ENCODE measurements at regions not wholly inside any gene's neighbourhood (a gene's known extent, or its start where the extent isn't known, plus 50 kb on each side); places are given as distances from the start of the nearest gene placed in this dataset.

DNA sequence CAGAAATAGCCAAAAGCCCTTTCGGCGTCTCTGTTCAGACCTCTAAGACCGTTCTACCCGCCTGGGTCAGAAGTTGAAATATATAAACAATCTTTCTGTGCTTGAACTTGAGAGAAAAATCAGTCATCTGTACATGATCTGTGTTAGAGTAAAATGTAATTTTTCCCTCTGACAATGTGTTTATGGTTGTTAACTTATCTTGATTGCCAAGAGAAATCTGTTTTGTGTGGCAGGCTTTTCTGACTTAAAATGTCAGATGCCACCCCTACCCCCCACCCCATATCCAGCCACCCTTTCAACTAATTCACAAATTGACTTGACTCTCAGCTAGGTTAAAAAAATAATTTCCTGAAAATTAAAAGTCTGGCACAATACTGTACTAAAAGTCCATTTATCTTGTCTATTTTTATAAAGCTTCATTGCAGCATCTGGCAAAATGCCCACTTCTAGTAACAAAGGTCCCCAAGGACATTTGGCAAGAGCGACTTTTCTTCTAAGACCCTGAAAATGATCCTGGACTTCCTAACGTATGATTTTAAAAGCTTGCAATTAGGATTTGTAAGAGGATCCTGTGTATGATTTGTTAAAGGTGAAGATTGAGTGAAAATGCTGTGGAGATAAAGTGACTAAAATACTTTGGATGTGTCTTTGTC is 304.2 kb downstream of the EPHA4 start:
- in situ Hi-C loops (cut with MboI; ENCODE audit: low sequenced_read_pairs) = no loop called here

DNA sequence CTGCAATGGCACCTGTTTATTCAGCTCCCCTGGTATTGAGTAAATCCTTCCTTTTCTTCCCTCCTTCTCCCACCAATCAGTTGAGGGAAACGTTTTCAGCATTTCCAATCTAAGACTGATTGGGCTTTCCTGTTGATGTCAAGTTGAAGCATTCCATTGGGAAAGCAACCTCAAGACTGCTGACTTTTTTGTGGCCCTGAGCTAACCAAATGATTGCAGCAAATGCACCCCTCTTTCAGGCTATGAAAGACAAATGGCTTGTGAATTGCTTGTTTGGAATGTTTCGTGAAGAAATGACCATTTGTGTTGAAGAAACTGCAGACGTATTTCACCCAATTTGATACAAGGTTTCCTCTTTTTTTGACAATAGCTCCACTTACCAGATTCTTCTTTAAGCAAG is 303.5 kb downstream of the EPHA4 start:
- in situ Hi-C loops (cut with MboI; ENCODE audit: low sequenced_read_pairs) = no loop called here

DNA sequence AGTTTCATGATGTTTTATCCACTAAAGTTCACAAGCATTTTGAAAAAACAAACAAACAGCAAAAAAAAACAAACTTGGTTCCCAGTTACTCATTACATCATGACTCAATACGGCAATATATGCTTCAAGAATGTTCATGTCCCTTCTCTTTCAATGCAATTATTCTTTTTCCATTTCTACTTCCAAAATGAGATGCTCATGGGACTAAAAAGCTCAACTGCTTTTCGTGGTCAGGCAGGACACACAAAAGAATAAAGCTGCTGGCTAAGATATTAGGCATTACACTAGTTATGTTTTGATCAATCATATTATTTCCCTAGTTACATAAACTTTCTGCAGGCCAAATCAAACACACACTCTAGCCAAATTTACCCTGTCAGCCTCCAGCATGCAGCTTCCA is 301.3 kb downstream of the EPHA4 start:
- in situ Hi-C loops (cut with MboI; ENCODE audit: low sequenced_read_pairs) = no loop called here

DNA sequence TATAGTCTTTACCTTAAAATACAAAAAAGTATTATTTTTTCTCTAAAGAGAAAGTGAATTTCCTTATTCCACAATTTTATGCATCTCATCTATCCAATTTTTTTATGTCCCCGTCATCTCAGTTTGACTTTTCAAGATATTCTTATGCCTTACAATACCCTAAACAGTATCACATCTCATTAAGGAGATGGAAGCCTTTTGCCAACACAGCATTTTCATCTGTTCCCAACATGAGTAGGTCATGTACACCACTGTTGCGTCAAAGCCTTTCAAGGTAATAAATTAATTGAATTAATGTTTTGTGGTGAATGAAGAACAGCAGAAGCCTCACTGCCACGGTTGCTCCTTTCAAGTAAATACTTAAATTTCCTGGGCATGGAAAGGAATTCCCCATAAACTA is 299.4 kb downstream of the EPHA4 start:
- in situ Hi-C loops (cut with MboI; ENCODE audit: low sequenced_read_pairs) = no loop called here

DNA sequence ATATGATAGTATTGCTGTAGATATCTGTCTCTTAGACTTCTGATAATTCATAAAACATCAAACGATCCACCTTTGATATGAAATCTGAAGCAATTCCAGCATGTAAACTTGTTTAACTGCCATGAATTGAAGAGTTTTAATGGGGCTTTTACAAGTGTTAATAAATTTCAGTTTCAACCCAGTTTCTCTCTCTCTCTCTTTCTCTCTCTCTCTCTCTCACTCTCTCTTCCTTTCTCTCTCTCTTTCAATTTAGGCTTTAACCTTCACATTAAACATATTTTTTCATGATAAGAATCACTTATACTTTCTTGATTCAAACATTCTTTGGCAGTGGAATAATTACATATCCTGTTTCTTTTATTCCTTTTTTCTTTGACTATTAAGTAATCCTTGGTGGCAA is 296.1 kb downstream of the EPHA4 start:
- in situ Hi-C loops (cut with MboI; ENCODE audit: low sequenced_read_pairs) = no loop called here

DNA sequence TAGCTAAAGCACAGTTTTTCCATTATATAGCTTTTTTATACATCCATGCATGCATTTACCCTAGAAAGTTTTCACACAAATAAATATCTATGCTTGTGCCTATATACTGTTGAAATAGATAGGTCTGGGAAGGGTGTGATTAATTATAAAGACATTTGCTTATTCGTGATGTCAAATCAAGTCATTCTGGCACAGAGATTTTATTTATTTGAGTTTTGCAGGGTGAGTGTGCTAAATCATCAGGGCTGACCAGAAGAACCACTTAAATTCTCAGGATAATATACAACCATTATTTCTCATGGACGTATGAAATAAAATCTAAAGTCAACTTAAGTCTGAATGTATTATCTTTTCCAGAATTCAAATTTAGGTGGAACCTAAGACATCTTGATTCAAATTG is 295.5 kb downstream of the EPHA4 start:
- in situ Hi-C loops (cut with MboI; ENCODE audit: low sequenced_read_pairs) = no loop called here

DNA sequence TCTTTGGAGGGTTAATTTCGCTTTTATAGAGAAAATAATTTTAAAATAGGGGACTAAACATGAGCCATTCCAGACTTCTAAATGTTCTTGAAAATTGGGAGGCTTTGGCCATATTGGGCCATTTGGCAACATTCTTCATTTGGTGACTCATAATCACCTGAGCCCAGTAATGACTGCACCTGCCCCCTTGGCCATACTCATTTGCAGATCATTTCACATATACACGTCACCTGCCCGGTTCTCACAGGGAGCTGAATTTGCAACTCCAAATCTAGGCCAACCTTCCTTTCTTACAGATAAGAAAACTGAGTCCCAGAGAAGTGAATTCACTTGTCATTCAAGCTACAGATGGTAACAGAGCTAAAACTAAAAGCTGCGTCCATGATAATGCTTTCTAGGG is 289.7 kb downstream of the EPHA4 start:
- in situ Hi-C loops (cut with MboI; ENCODE audit: low sequenced_read_pairs) = no loop called here

DNA sequence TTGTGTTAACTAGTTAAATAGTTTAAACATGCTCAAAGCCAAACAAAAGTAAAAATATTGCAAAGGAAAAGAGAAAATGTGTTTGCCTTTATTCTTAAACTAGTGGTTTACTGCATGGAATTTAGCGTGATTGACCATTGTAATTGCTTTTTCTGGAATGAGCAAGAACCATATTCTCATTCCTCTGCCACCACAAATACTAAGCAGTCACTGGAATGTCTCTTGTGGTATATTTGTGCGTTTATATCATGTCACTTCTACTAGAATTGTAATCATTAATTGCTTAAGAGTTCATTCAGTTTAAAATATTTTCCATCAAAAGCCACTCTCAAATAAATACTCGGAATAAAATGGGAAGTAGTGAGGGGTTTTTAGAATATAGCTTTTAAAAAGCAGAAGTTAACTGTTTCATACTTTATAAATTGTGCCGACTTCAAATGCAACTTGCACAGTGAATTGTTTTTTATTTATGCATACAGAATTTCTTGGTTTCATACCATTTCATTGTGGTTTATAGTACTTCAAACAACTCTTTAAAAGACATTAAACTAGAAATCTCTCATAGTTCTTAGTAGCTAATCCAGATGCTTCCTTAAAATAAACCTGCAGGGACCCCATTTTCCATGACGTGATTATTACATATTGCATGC is 288.1 kb downstream of the EPHA4 start:
- in situ Hi-C loops (cut with MboI; ENCODE audit: low sequenced_read_pairs) = no loop called here

DNA sequence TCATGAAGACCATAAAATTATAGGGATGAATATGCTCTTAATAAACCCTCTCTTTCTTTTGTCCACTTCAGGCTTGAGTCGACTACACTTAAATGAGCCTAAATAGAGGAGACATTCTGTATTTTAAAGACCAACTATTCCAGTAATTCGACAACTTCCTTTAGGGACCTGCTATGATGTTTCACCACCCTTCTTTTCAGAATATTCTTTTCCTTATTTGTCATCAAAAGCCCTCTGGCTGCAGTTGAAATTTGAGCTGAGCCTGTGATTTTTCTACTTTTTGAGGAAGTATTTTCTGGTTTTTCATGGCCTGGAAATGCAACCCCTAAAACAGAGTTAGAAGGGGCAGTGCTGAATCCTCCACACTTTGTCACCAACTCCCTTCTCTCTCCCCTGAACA is 287.0 kb downstream of the EPHA4 start:
- in situ Hi-C loops (cut with MboI; ENCODE audit: low sequenced_read_pairs) = no loop called here

DNA sequence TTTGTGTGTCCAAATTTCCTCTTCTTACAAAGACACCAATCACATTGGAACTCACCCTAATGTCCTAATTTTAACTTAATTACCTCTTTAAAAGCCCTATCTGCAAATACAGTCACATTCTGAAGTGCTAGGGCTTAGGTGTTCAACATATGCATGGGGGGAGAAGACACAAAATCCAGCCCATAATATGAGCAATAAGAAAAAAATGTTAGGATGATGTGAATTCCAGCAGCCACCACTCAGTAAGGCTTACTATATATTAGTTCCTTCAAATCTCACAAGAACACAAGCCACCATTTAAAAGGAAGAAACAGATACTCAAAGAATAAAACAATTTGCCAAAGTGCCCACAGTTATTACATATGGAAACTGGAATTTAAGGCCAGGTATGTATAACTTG is 285.7 kb downstream of the EPHA4 start:
- in situ Hi-C loops (cut with MboI; ENCODE audit: low sequenced_read_pairs) = no loop called here

DNA sequence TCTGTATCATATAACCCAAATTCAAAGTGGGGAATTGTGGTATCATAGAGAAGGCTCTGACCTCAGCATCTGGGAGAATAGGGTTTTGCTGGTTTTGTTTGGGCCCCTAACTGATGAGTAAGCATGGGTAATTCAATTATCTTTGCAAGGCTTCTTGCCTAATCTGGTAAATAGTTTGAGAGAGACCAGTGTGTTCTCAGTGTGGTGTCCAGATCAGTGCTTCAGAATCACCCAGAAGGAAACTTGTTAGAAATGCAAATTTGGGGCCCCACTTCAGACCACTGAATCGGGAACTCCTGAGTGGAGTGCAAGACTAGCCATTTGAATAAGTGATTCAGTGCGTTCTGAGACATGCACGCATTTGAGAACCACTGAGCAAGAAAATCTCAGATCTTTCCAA is 282.7 kb downstream of the EPHA4 start:
- in situ Hi-C loops (cut with MboI; ENCODE audit: low sequenced_read_pairs) = no loop called here

DNA sequence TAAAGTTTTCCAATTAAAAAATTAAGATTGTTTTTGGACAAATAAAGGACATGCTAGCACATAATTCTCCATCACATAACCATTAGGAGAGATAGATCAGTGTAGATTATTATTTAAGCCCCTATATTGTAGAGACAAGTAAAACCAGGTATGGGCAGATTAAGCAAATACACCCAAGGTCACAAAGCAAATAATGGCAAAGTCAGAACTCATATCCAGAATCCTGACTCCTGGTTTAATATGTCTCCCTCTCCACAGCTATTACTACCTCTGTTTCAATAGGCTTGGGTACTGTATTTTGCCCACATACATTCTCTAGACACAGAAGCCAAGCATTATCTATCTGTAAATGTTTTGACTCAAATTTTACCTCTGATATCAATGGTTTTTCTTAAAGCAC is 282.3 kb downstream of the EPHA4 start:
- in situ Hi-C loops (cut with MboI; ENCODE audit: low sequenced_read_pairs) = no loop called here

DNA sequence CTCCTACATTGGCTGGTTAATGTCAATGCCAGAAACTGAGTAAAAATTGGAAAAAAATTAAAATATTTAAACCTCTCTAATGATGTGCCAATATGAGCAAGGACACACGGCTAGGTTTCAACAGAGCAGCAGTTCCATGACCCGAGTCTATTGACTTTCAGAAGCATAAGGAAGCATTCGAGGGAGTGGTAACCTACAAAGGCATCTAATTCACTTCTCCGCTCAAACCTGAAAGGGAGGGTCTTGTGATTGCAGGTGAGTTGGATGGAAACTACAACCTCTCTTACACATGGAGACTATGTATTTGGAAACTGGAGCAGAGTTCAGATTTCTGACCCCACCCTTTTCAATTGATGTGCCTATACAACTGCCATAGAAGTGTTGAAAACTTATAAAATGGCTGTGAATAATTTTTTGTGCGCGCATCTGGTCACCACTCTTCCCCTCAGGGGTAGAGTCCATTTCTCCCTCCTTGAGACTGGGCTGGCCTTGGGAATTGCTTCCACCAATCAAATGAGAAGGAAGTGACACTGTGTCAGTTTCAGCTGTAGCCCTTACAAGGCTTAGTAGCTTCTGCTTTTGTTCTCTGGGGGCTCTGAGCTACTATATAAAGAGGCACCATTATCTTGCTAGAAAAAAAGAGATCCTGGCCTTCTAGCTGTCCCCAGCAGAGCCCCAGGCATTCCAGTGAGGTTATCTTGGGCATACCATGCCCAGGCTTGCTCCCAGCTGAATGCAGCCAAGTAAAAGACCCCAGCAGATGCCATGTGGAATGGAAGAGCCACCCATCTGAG is 278.0 kb downstream of the EPHA4 start:
- in situ Hi-C loops (cut with MboI; ENCODE audit: low sequenced_read_pairs) = no loop called here

DNA sequence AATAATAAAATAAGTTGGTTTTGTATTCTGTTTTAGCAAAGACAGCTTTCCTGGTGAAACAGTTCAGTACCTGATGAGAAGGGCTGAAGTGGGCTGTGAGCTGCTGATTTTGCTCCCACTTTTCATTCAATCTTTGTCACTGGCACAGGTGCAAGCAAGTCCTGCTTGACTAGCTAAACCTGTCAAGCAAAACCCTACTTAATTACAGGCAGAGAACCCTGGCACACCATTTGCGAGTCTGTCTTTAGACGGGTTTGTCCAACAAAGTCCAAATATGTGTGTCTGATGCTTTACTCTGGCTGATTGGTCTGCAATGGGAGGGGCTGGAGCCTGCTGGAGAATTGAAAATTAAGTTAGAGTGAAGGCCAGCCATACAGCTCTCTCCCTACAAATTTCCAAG is 267.2 kb downstream of the EPHA4 start:
- in situ Hi-C loops (cut with MboI; ENCODE audit: low sequenced_read_pairs) = no loop called here

DNA sequence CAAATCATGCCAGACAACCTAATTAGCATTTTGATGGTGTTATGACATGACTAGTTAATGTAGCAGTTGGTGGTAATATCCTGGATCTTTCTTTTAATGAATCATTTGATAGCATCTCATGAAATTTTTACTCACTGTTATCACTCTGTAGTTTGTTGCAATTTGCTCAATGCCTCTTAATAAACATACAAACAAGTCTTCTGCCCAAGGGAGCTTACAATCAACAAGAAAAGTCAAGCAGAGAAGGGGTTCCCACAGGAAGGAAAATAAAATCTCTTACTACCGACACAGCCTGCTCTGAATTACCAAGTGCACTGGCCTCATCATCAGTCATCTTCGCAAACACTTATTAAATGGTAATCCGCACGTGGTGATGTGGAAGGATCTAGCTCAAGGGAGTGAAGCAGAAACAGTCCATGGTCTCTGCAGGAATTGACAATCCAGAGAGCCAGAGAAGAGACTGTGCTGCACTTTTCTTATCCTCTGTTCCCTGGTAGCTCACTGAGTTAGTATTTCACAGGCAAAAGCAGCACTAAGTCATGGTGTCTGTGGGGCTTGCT is 263.5 kb downstream of the EPHA4 start:
- in situ Hi-C loops (cut with MboI; ENCODE audit: low sequenced_read_pairs) = no loop called here

DNA sequence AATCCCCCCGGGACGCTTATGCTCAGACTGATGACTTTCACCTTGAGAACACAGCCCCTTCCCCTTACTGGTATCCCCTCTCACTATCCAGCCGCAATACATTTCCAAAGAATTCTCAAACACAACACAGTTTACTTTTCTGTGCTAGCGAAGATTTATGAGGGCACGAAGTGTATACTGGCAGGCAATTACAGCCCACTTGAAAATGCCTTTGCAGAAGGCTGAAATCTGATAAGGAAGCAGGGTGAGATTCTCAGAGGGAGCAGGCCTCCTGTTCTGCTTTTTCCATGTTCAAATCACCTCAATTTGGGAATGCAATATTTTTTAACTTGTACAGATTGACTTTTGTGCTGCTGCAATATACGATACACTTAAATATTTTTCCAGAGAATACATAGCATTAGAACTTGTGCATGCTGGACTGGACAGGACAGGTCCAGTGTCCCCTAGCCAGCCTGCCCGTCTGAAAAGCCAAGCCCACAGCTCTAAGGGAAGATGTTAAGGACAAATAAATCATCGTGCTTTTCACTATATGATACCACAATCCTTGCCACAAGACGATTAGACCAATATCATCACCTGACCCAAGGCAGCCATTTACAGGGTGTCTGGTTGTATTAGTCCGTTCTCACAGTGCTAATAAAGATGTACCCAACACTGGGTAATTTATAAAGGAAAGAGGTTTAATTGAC is 262.1 kb downstream of the EPHA4 start:
- in situ Hi-C loops (cut with MboI; ENCODE audit: low sequenced_read_pairs) = no loop called here

DNA sequence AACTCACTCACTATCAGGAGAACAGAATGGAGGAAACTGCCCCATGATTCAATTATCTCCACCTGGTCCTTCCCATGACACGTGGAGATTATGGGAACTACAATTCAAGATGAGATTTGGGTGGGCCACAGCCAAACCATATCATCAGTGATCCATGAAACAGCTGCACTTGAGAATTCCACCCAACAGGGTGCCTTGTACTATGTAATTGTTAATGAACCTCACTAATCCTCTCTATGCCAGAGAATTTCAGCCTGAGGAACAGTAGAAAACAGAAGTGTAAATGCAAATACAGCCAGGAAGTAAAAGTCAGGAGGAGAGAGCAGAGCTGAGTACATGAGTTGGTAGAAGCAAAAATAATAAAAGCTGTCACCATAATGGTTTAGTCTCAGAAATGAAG is 261.4 kb downstream of the EPHA4 start:
- in situ Hi-C loops (cut with MboI; ENCODE audit: low sequenced_read_pairs) = no loop called here

DNA sequence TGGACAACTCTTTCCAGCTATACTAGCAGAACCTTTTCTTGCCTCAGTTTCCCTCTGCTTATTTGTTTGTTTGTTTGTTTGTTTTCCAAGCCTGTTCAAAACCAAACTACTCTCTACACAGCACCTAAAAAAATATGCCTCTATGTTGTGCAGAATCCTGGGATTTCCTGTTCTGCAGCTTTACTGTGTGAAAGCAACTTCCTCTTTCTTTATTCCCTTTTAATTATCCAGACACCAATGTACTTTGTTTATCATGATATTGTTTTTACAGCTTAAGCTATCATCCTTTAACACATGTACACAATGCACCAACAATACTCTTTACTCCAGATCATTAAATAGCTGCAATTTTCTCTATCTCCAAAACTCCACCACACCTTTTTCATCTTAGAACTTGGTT is 259.5 kb downstream of the EPHA4 start:
- in situ Hi-C loops (cut with MboI; ENCODE audit: low sequenced_read_pairs) = no loop called here

DNA sequence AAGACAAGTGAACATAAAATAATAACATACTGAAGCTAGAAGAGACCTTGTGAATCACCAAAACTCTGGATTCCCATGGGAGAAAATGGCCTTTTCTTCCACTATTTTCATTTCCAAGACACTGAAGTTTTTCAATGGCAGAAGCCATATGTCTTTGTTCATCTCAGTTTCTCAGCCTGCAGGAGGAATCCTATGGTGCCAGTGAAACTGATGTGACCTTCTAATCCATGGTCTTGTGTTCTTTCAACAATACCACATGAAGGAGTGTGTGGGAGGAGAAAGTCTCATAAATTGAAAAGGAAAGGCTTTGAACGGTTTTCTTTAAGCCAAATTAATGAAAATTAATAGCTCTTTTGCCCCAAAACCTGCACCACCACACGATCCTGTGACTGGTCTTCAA is 257.3 kb downstream of the EPHA4 start:
- in situ Hi-C loops (cut with MboI; ENCODE audit: low sequenced_read_pairs) = no loop called here

DNA sequence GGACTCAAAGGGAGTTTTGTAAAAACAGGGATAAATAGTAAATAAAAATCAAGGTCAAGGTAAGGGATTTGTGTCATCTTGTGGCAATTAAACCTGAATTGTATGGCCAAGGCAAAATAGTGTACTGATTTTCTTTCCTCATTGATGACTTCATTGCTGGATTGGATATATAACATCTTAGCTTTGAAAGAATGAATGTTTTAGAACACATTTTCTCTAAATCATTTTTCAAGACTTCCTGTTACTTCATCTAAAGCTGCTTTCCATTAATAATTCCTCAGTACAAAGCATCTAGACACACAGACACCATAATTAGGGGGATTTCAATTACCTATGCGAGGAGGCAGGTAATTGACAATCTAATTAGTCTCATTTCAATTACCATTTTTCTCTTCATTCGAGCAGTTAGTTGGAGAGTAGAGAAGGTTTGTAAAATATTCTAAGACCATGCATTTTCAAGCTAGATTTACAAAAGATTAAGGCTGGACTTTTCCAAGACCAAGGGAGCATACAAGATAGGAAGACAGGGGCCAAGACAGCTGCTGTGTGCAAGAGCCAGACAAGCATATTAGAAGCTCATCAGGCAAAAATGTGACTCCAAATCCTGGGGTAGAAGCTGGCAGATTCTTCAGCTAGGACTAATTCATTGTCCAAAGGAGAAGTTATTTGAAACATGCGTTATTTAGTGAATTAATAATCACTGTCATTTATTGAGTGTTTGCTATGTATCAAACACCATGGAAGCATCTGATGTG is 253.6 kb downstream of the EPHA4 start:
- in situ Hi-C loops (cut with MboI; ENCODE audit: low sequenced_read_pairs) = no loop called here

DNA sequence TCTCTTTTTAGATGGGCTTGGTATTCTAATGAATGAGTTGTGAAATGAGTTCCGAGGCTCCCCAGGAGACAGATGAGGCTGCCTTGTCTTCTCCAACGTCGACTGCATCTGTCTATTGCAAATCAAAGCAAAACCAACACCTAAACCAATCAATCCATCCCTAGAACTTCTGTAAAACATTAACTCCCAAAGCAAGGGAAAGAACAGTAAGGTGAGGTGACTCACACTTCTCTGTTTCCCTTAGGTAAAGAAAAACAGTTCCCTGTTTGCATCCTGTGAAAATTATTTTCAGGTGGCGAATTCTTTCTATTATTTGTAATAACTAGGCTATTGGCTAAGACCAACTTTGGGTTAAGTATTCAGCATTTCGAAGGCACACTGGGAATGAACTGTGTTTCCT is 249.4 kb downstream of the EPHA4 start:
- in situ Hi-C loops (cut with MboI; ENCODE audit: low sequenced_read_pairs) = no loop called here

All from HL-60/S4 (cell line).